Tibial nerve (tissue), 3 donors: ENCODE measurements at regions not wholly inside any gene's neighbourhood (a gene's known extent, or its start where the extent isn't known, plus 50 kb on each side); places are given as distances from the start of the nearest gene placed in this dataset.

Experiments
- POLR2A ChIP-seq, 2 donors: fragments of 450-650 bp; IDR thresholded peaks; one replicate each; pipeline ENCODE4 v1.6.1; 2017; ENCODE audit warnings: antibody characterized with exemption in 2 of 2, mild to moderate bottlenecking in 2 of 2, moderate library complexity in 2 of 2
- TF ChIP-seq, protein P1 (sequence below), 5 experiments: fragments of 200-600 bp in 3 of 5; fragments of 450-650 bp in 2 of 5; sonication (generic) in 3 of 5; IDR thresholded peaks; one replicate each; pipeline ENCODE4 v1.5.1; 2016 to 2019; ENCODE audit warnings: antibody characterized with exemption in 5 of 5, mild to moderate bottlenecking in 3 of 5, moderate library complexity in 2 of 5

DNA sequence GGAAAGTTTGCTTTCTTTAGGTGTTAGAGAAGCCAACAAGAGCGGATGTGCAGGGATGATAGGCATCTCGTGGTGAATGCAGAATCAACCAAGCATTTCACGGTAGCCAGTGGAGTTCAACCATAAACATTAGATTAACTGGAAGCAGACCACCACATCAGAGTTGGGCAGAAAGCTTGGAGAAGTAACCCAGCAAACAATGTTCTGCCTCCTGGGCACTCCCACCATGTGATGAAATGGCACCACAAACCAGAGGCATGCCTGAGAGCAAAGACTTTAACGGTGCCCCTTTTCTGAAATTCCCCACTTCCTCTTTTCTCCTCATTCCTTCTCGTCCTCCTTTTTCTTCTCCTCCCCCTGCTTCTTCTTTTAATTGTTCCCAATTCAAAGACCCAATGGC is 193.5 kb upstream of the ANKFN1 start:
- TF ChIP-seq, protein P1, sequence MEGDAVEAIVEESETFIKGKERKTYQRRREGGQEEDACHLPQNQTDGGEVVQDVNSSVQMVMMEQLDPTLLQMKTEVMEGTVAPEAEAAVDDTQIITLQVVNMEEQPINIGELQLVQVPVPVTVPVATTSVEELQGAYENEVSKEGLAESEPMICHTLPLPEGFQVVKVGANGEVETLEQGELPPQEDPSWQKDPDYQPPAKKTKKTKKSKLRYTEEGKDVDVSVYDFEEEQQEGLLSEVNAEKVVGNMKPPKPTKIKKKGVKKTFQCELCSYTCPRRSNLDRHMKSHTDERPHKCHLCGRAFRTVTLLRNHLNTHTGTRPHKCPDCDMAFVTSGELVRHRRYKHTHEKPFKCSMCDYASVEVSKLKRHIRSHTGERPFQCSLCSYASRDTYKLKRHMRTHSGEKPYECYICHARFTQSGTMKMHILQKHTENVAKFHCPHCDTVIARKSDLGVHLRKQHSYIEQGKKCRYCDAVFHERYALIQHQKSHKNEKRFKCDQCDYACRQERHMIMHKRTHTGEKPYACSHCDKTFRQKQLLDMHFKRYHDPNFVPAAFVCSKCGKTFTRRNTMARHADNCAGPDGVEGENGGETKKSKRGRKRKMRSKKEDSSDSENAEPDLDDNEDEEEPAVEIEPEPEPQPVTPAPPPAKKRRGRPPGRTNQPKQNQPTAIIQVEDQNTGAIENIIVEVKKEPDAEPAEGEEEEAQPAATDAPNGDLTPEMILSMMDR (IDR thresholded peaks at IDR 0.05): no peak
- no peak for TF ChIP-seq POLR2A (IDR thresholded peaks at IDR 0.05)
